Neuronal stem cell (in vitro differentiated cells): ENCODE measurements at regions not wholly inside any gene's neighbourhood (a gene's known extent, or its start where the extent isn't known, plus 50 kb on each side); places are given as distances from the start of the nearest gene placed in this dataset.

ENCODE experiments used
- DNase-seq: peaks from one replicate; pipeline ENCODE4 v3.0.0-alpha.2; 2013; ENCODE audit warnings: low spot score
- H2AFZ ChIP-seq: one replicate; pipeline ENCODE4 v1.6.1; 2013; ENCODE audit warnings: mild to moderate bottlenecking, low read length, inconsistent platforms
- H2AK5ac ChIP-seq: 2 replicates; pipeline ENCODE4 v1.6.1; 2013; ENCODE audit warnings: low read depth, mild to moderate bottlenecking, inconsistent platforms, low read length, moderate library complexity, mixed read lengths
- H2BK120ac ChIP-seq: 2 replicates; pipeline ENCODE4 v1.6.1; 2013; ENCODE audit warnings: low read depth, mild to moderate bottlenecking, inconsistent platforms, low read length, moderate library complexity, mixed read lengths
- H2BK12ac ChIP-seq: one replicate; pipeline ENCODE4 v1.6.1; 2013; ENCODE audit warnings: low read length, inconsistent platforms
- H2BK15ac ChIP-seq: 2 replicates; pipeline ENCODE4 v1.6.1; 2013; ENCODE audit warnings: mild to moderate bottlenecking, low read length, inconsistent platforms, mixed read lengths
- H2BK5ac ChIP-seq: one replicate; pipeline ENCODE4 v1.6.1; 2013; ENCODE audit warnings: inconsistent platforms, mild to moderate bottlenecking, low read length, moderate library complexity
- H3K14ac ChIP-seq: one replicate; pipeline ENCODE4 v1.6.1; 2013; ENCODE audit warnings: low read length, inconsistent platforms
- H3K18ac ChIP-seq: 2 replicates; pipeline ENCODE4 v1.6.1; 2013; ENCODE audit warnings: low read length, inconsistent platforms
- H3K23ac ChIP-seq: 2 replicates; pipeline ENCODE4 v1.6.1; 2013; ENCODE audit warnings: low read depth, mild to moderate bottlenecking, mixed read lengths, low read length, inconsistent platforms; ENCODE audit not compliant: poor library complexity
- H3K27ac ChIP-seq: replicated peaks from 3 replicates; pipeline ENCODE4 v1.5.1; 2013; ENCODE audit warnings: low read length, inconsistent platforms
- H3K27me3 ChIP-seq, 3 experiments: 2 replicates each; pipeline ENCODE4 v1.6.1; 2013; ENCODE audit warnings: low read length in 3 of 3, mild to moderate bottlenecking in 2 of 3, inconsistent platforms in 1 of 3, low read depth in 1 of 3, mixed read lengths in 1 of 3, moderate library complexity in 1 of 3; ENCODE audit not compliant: control insufficient read depth in 3 of 3, insufficient read depth in 3 of 3
- H3K36me3 ChIP-seq, 2 donors: replicated peaks in 1 of 2; 2 replicates each; pipeline ENCODE4 v1.6.1; 2013; ENCODE audit warnings: low read length in 2 of 2; ENCODE audit not compliant: control insufficient read depth in 2 of 2, insufficient read depth in 2 of 2
- H3K4ac ChIP-seq: 2 replicates; pipeline ENCODE4 v1.6.1; 2013; ENCODE audit warnings: inconsistent platforms, mild to moderate bottlenecking, low read length, moderate library complexity
- H3K4me1 ChIP-seq, 2 donors: 1 replicate in 1 of 2; 2 replicates in 1 of 2; pipeline ENCODE4 v1.6.1; 2013; ENCODE audit warnings: low read length in 2 of 2, low read depth in 1 of 2; ENCODE audit not compliant: control insufficient read depth in 2 of 2, insufficient read depth in 1 of 2
- H3K4me2 ChIP-seq: one replicate; pipeline ENCODE4 v1.6.1; 2013; ENCODE audit warnings: mild to moderate bottlenecking, low read length, inconsistent platforms; ENCODE audit not compliant: insufficient read depth, poor library complexity, severe bottlenecking
- H3K4me3 ChIP-seq, 2 donors: 2 replicates each; pipeline ENCODE4 v1.5.1; 2013; ENCODE audit warnings: low read length in 2 of 2, mild to moderate bottlenecking in 2 of 2, inconsistent platforms in 1 of 2, moderate library complexity in 1 of 2
- H3K79me1 ChIP-seq: one replicate; pipeline ENCODE4 v1.6.1; 2013; ENCODE audit warnings: low read depth, mild to moderate bottlenecking, inconsistent platforms, low read length, moderate library complexity
- H3K9ac ChIP-seq: one replicate; pipeline ENCODE4 v1.6.1; 2013; ENCODE audit warnings: mild to moderate bottlenecking, low read depth, low read length, inconsistent platforms; ENCODE audit not compliant: poor library complexity
- H3K9me3 ChIP-seq, 2 donors: replicated peaks in 1 of 2; 2 replicates each; pipeline versions ENCODE3 to v1.6.1; 2013; ENCODE audit warnings: low read length in 2 of 2, mild to moderate bottlenecking in 2 of 2, inconsistent platforms in 1 of 2, low read depth in 1 of 2, mixed read lengths in 1 of 2, moderate library complexity in 1 of 2; ENCODE audit not compliant: control insufficient read depth in 2 of 2, insufficient read depth in 1 of 2
- H4K8ac ChIP-seq: one replicate; pipeline ENCODE4 v1.6.1; 2013; ENCODE audit warnings: low read depth, mild to moderate bottlenecking, inconsistent platforms, low read length, moderate library complexity
- H4K91ac ChIP-seq: one replicate; pipeline ENCODE4 v1.6.1; 2013; ENCODE audit warnings: low read length, low read depth, mild to moderate bottlenecking, inconsistent platforms; ENCODE audit not compliant: poor library complexity
- WGBS, 2 donors: extraction: QIAGEN DNeasy Blood & Tissue Kit; methylation state at CpG; one replicate each; pipeline ENCODE4 v1.1.7; 2013; ENCODE audit warnings: missing lambda C conversion rate in 2 of 2, mixed read lengths in 1 of 2; ENCODE audit not compliant: insufficient read length in 2 of 2, insufficient replicate concordance in 1 of 2; ENCODE audit errors: extremely low coverage in 2 of 2; 5-methylcytosine and 5-hydroxymethylcytosine counted together

GRCh38 chr6:121765060-121765459, 329.6 kb downstream of the GJA1 start:
- Histone ChIP-seq H3K4me1 (peaks cover 0 to 6% of the 10 kb centered on the region in 2 donors), H4K8ac (no peak overlapping the region), H3K14ac (no peak overlapping the region), H2BK5ac (no peak overlapping the region), H3K36me3 (no peaks in the 10 kb centered on the region), H3K4me2 (no peak overlapping the region), H3K27ac (no peak overlapping the region), H3K23ac (no peak overlapping the region), H2AFZ (no peak overlapping the region), H3K4ac (no peak overlapping the region), H3K4me3 (no peak overlapping the region), H3K27me3 (no peaks in the 10 kb centered on the region), H2BK15ac (no peak overlapping the region), H3K79me1 (no peaks in the 10 kb centered on the region), H2AK5ac (no peak overlapping the region), H3K9me3 (no peaks in the 10 kb centered on the region), H3K9ac (no peak overlapping the region), H4K91ac (no peak overlapping the region), H2BK120ac (no peak overlapping the region), H2BK12ac (no peak overlapping the region), H3K18ac (no peak overlapping the region)
- no peak for DNase-seq
- WGBS, 2 donors = no CpG with 5 or more reads among the region's 2 CpGs

GRCh38 chr6:121767211-121767610, 331.8 kb downstream of the GJA1 start:
- H3K36me3 ChIP-seq = no peaks in the 10 kb centered on the region
- H2BK5ac ChIP-seq = no peak overlapping the region
- WGBS, 2 donors = no CpG with 5 or more reads among the region's 3 CpGs
- no peaks in the 10 kb centered on the region for H3K27me3 ChIP-seq
- no peak overlapping the region for H3K4me2 ChIP-seq
- H3K4me1 ChIP-seq = no peaks in the 10 kb centered on the region
- H3K79me1 ChIP-seq = no peaks in the 10 kb centered on the region
- no peak overlapping the region for H4K8ac ChIP-seq
- H3K4ac ChIP-seq = no peak overlapping the region
- H2AK5ac ChIP-seq = no peak overlapping the region
- H3K23ac ChIP-seq = no peak overlapping the region
- no peak overlapping the region for H3K18ac ChIP-seq
- no peak overlapping the region for H3K9ac ChIP-seq
- H3K4me3 ChIP-seq = no peak overlapping the region
- no peak overlapping the region for H4K91ac ChIP-seq
- no peak overlapping the region for H3K14ac ChIP-seq
- DNase-seq = no peak
- H3K27ac ChIP-seq = no peak overlapping the region
- H2BK15ac ChIP-seq = no peak overlapping the region
- H3K9me3 ChIP-seq = no peaks in the 10 kb centered on the region
- no peak overlapping the region for H2BK12ac ChIP-seq
- no peak overlapping the region for H2BK120ac ChIP-seq
- no peak overlapping the region for H2AFZ ChIP-seq

- H2AFZ ChIP-seq = no peak overlapping the region
- no peak overlapping the region for H2AK5ac ChIP-seq
- DNase-seq = no peak
- no peaks in the 10 kb centered on the region for H3K36me3 ChIP-seq
- H3K4ac ChIP-seq = no peak overlapping the region
- no peak overlapping the region for H4K91ac ChIP-seq
- H3K27me3 ChIP-seq = no peaks in the 10 kb centered on the region
- no peak overlapping the region for H3K4me3 ChIP-seq
- peaks cover 0 to 4% of the 10 kb centered on the region in 2 donors for H3K4me1 ChIP-seq
- no CpG with 5 or more reads among the region's 2 CpGs for WGBS, 2 donors
- no peak overlapping the region for H3K9ac ChIP-seq
- no peaks in the 10 kb centered on the region for H3K79me1 ChIP-seq
- H3K4me2 ChIP-seq = no peak overlapping the region
- H3K18ac ChIP-seq = no peak overlapping the region
- H3K23ac ChIP-seq = no peak overlapping the region
- H3K9me3 ChIP-seq = no peaks in the 10 kb centered on the region
- no peak overlapping the region for H2BK15ac ChIP-seq
- no peak overlapping the region for H4K8ac ChIP-seq
- H2BK5ac ChIP-seq = no peak overlapping the region
- no peak overlapping the region for H2BK12ac ChIP-seq
- H2BK120ac ChIP-seq = no peak overlapping the region
- H3K14ac ChIP-seq = no peak overlapping the region
- H3K27ac ChIP-seq = no peak overlapping the region
These were observed 335.5 kb downstream of the GJA1 start for GRCh38 chr6:121770943-121771342.

- no CpG with 5 or more reads among the region's 4 CpGs for WGBS, 2 donors
- Histone ChIP-seq H2BK120ac (no peak overlapping the region), H3K9ac (no peak overlapping the region)
These were observed 336.7 kb downstream of the GJA1 start for GRCh38 chr6:121771937-121772720.

More at GRCh38 chr6:121771937-121772720, 336.7 kb downstream of the GJA1 start:
- Histone ChIP-seq H3K4ac (no peak overlapping the region), H3K36me3 (no peaks in the 10 kb centered on the region), H2BK12ac (no peak overlapping the region), H3K27me3 (no peaks in the 10 kb centered on the region), H2AFZ (no peak overlapping the region), H3K4me1 (peaks cover 0 to 4% of the 10 kb centered on the region in 2 donors), H2AK5ac (no peak overlapping the region), H3K9me3 (no peaks in the 10 kb centered on the region), H3K23ac (no peak overlapping the region), H3K14ac (no peak overlapping the region), H2BK5ac (no peak overlapping the region), H3K27ac (no peak overlapping the region), H3K18ac (no peak overlapping the region), H3K4me2 (no peak overlapping the region), H4K8ac (no peak overlapping the region), H2BK15ac (no peak overlapping the region), H4K91ac (no peak overlapping the region), H3K79me1 (no peaks in the 10 kb centered on the region), H3K4me3 (no peak overlapping the region)
- DNase-seq = no peak
